PC-3 (cell line): ENCODE measurements at regions not wholly inside any gene's neighbourhood (a gene's known extent, or its start where the extent isn't known, plus 50 kb on each side); places are given as distances from the start of the nearest gene placed in this dataset.
A peak's percentile ranks its signal among the peaks of the same experiment; 100 is the strongest.

Experiments
- ATAC-seq: fragments of 200-7000 bp; cut with Tn5 transposase; 2 replicates; pipeline ENCODE4 v1.9.1; 2020; ENCODE audit warnings: mild to moderate bottlenecking, moderate library complexity
- BruUV-seq: library from RNA; stranded (reverse); fragments of 400-500 nt; replicated peaks from 2 replicates; lab custom pipeline; 2021; lab: Mats Ljungman, UMichigan
- CTCF ChIA-PET: fragments of 300-600 bp; sonication (Branson Sonifier 250); formaldehyde crosslinking; loops from one replicate; lab custom pipeline; 2022; ENCODE audit warnings: antibody characterized with exemption; lab: Charles Lee
- POLR2A ChIA-PET: fragments of 300-600 bp; sonication (Branson Sonifier 250); formaldehyde crosslinking; loops from one replicate; lab custom pipeline; 2022; ENCODE audit warnings: antibody characterized with exemption; ENCODE audit not compliant: unreplicated experiment; lab: Charles Lee
- DNase-seq: peaks from one replicate; pipeline ENCODE4 v3.0.0-alpha.2; 2015
- H2AFZ ChIP-seq: fragments of 300-600 bp; sonication (generic); 2 replicates; pipeline ENCODE4 v1.6.0; 2016; ENCODE audit warnings: antibody characterized with exemption, low read length
- H3F3A ChIP-seq: fragments of 300-600 bp; sonication (generic); one replicate; pipeline ENCODE4 v1.6.0; 2017; ENCODE audit warnings: antibody characterized with exemption, low read length, control low read depth, mild to moderate bottlenecking; ENCODE audit not compliant: unreplicated experiment
- H3K27ac ChIP-seq: fragments of 300-600 bp; sonication (generic); 2 replicates; pipeline ENCODE4 v1.5.1; 2016; ENCODE audit warnings: mild to moderate bottlenecking, low read length
- H3K27me3 ChIP-seq: fragments of 300-600 bp; sonication (generic); 2 replicates; pipeline ENCODE4 v1.6.1; 2016; ENCODE audit warnings: low read length, mixed read lengths
- H3K36me3 ChIP-seq: fragments of 300-600 bp; sonication (generic); 2 replicates; pipeline ENCODE4 v1.6.1; 2016; ENCODE audit warnings: low read depth, mixed run types, low read length, mixed read lengths
- H3K4me1 ChIP-seq: fragments of 300-600 bp; sonication (generic); 2 replicates; pipeline ENCODE4 v1.5.1; 2016; ENCODE audit warnings: low read length; ENCODE audit not compliant: insufficient read depth
- H3K4me2 ChIP-seq: fragments of 300-600 bp; sonication (generic); 2 replicates; pipeline ENCODE4 v1.6.0; 2016; ENCODE audit warnings: low read length
- H3K4me3 ChIP-seq: fragments of 300-600 bp; sonication (generic); 2 replicates; pipeline ENCODE4 v1.5.1; 2016; ENCODE audit warnings: mild to moderate bottlenecking, low read length, mixed read lengths
- H3K79me2 ChIP-seq: fragments of 300-600 bp; sonication (generic); 2 replicates; pipeline ENCODE4 v1.6.1; 2017; ENCODE audit warnings: low read length, mixed read lengths
- H3K9ac ChIP-seq: fragments of 300-600 bp; sonication (generic); 2 replicates; pipeline ENCODE4 v1.6.0; 2016; ENCODE audit warnings: mild to moderate bottlenecking, low read length
- H3K9me2 ChIP-seq: fragments of 300-600 bp; sonication (generic); replicated peaks from 2 replicates; pipeline ENCODE4 v1.6.1; 2016; ENCODE audit warnings: mixed run types, low read length, mixed read lengths
- H3K9me3 ChIP-seq: fragments of 300-600 bp; sonication (generic); 2 replicates; pipeline ENCODE4 v1.6.1; 2016; ENCODE audit warnings: low read length, mixed read lengths
- H4K20me1 ChIP-seq: fragments of 300-600 bp; sonication (generic); 2 replicates; pipeline ENCODE4 v1.6.1; 2016; ENCODE audit warnings: low read length, mixed read lengths
- CTCF ChIP-seq: fragments of 300-600 bp; sonication (generic); conservative IDR thresholded peaks from 2 replicates; pipeline ENCODE4 v1.5.1; 2017; ENCODE audit warnings: antibody characterized with exemption, low read depth, mild to moderate bottlenecking, low read length
- EZH2 ChIP-seq: fragments of 300-600 bp; sonication (generic); IDR thresholded peaks from one replicate; pipeline ENCODE4 v1.6.1; 2017; ENCODE audit warnings: antibody characterized with exemption, mild to moderate bottlenecking, low read length; ENCODE audit not compliant: unreplicated experiment
- EZH2phosphoT487 ChIP-seq: fragments of 300-600 bp; sonication (generic); IDR thresholded peaks from 2 replicates; pipeline ENCODE4 v1.6.1; 2018; ENCODE audit warnings: mild to moderate bottlenecking, antibody characterized with exemption, low read length, borderline replicate concordance
- intact Hi-C: fragments of 100-400 bp; cut with micrococcal nuclease; formaldehyde crosslinking; loops from 2 replicates; pipeline ENCODE4 v1.9.0; 2023

GRCh38 chr18:27899893-27900292 lies 277.0 kb downstream of the CDH2 start:
- ChIA-PET POLR2A (no interaction called here), CTCF (no interaction called here)
- intact Hi-C loops, result no loop called here

GRCh38 chr18:27894746-27895145 lies 282.2 kb downstream of the CDH2 start:
- no peak overlapping the region for H2AFZ ChIP-seq
- no peak for ATAC-seq
- H4K20me1 ChIP-seq, result no peaks in the 10 kb centered on the region
- H3K4me1 ChIP-seq, result no peaks in the 10 kb centered on the region
- no peaks in the 10 kb centered on the region for H3K9me2 ChIP-seq
- no peak overlapping the region for H3K27ac ChIP-seq
- no peaks in the 10 kb centered on the region for H3K27me3 ChIP-seq
- H3K79me2 ChIP-seq, result no peaks in the 10 kb centered on the region
- no peaks in the 10 kb centered on the region for H3K9me3 ChIP-seq
- intact Hi-C loops, result no loop called here
- H3K36me3 ChIP-seq, result no peaks in the 10 kb centered on the region
- no peak overlapping the region for H3K4me2 ChIP-seq
- H3F3A ChIP-seq, result no peaks in the 10 kb centered on the region
- no peak for DNase-seq
- H3K4me3 ChIP-seq, result no peak overlapping the region
- no peak overlapping the region for H3K9ac ChIP-seq
- POLR2A ChIA-PET, result no interaction called here
- TF ChIP-seq CTCF (no peak), EZH2phosphoT487 (no peak), EZH2 (no peak)
- BruUV-seq, result no TSS peak
- CTCF ChIA-PET, result no interaction called here

More at GRCh38 chr18:27899893-27900292, 277.0 kb downstream of the CDH2 start:
- Histone ChIP-seq H3K79me2 (no peaks in the 10 kb centered on the region), H3K4me1 (no peaks in the 10 kb centered on the region), H3K4me2 (no peak overlapping the region), H4K20me1 (no peaks in the 10 kb centered on the region), H3K9me3 (no peaks in the 10 kb centered on the region), H3K9ac (no peak overlapping the region), H3K27ac (no peak overlapping the region), H3K9me2 (no peaks in the 10 kb centered on the region), H2AFZ (no peak overlapping the region), H3K36me3 (no peaks in the 10 kb centered on the region), H3F3A (no peaks in the 10 kb centered on the region), H3K4me3 (no peak overlapping the region), H3K27me3 (no peaks in the 10 kb centered on the region)
- no TSS peak for BruUV-seq
- ATAC-seq (peak; percentile 22; the same call in 1 of the 2 replicates), DNase-seq (peak; percentile 24)
- no peak for TF ChIP-seq EZH2phosphoT487
- no peak for TF ChIP-seq CTCF
- no peak for TF ChIP-seq EZH2

GRCh38 chr18:27887711-27888495 lies 289.0 kb downstream of the CDH2 start:
- Histone ChIP-seq H3K4me3 (no peak overlapping the region), H4K20me1 (no peaks in the 10 kb centered on the region), H3K9ac (no peak overlapping the region), H3K4me2 (peak overlapping the region; percentile 35; the same call in 1 of the 2 replicates), H3K27ac (peak overlapping the region; percentile 35), H3K4me1 (peaks cover 20% of the 10 kb centered on the region), H3K79me2 (no peaks in the 10 kb centered on the region), H3K36me3 (no peaks in the 10 kb centered on the region), H2AFZ (0 out of 2 replicates have a peak overlapping the region, but pooled peaks have one; percentile 28), H3K9me3 (no peaks in the 10 kb centered on the region), H3K27me3 (no peaks in the 10 kb centered on the region), H3F3A (peaks cover 3% of the 10 kb centered on the region), H3K9me2 (no peaks in the 10 kb centered on the region)
- DNase-seq (peak; percentile 46), ATAC-seq (peak; percentile 59)
- no peak for TF ChIP-seq EZH2
- no peak for TF ChIP-seq EZH2phosphoT487
- no peak for TF ChIP-seq CTCF
- intact Hi-C loops, result no loop called here
- ChIA-PET CTCF (no interaction called here), POLR2A (no interaction called here)
- BruUV-seq, result no TSS peak
